NCI-H1417 (cell line): ENCODE measurements at regions not wholly inside any gene's neighbourhood (a gene's known extent, or its start where the extent isn't known, plus 50 kb on each side); places are given as distances from the start of the nearest gene placed in this dataset.

ENCODE experiments used
- DNase-seq, 3 experiments: peaks; one replicate each; lab custom pipeline; 2025; lab: John Stamatoyannopoulos, UW

DNA sequence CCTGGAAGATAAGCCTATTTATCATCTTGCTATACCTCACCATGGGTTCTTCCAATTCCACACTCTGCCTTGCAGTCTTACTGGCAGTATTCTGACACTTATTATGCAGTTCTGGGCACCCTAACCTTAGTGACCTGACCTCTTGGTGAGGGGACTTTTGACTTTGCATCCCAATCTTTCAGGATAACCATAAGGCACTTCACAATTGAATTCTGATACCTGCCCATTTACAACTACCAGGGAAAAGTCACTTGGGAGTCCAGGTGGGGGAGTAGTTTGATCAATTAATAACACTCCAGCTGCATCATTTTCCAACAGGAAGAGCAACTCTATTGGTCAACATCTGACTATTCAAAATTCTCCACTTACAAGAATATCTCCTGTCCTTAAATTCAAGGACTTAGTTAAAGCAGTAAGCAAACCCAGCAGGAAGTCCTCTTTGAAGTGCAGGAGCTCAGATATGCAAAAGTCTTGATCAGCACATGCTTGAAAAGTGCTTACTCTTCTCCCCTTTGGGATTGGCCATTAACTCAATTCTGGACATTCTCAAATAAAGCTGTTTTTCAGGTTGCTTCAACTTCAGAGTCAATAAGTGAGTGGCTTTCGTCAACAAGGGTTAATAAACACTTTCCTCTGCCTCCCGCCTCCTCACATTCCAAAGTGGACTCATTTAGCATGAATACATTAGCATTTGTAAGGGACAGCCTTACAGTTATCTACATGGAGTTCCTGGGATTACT lies 177.4 kb upstream of the NRIP1 start:
- peak in 1 of 3 experiments; percentile 30 for DNase-seq

DNA sequence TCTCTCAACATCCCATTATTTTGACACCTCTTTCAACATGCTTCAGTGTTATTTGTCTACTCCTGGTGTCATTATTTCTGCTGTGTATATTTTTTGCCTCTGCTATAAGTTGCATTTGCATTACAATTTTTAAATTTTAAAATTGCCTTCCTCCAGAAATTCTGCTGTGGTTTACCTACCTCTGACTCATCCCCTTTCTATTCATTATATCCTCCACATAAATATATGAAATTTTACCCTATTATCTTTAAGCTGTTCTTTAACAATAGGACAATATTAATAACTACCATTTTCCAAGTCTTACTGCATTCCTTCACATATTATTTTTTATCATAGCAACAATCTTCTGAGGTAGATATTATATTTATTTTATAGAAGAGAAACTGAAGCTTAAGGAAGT lies 178.1 kb upstream of the NRIP1 start:
- DNase-seq, result no peak

GRCh38 chr21:15243406-15243805 lies 178.6 kb upstream of the NRIP1 start:
- no peak for DNase-seq

- no peak for DNase-seq
These were observed 182.8 kb upstream of the NRIP1 start for GRCh38 chr21:15247613-15248012.

- no peak for DNase-seq
These were observed 184.6 kb upstream of the NRIP1 start for GRCh38 chr21:15249285-15249993.

- no peak for DNase-seq
These were observed 185.6 kb upstream of the NRIP1 start for GRCh38 chr21:15250384-15250783.

GRCh38 chr21:15252431-15252830 lies 187.6 kb upstream of the NRIP1 start:
- no peak for DNase-seq

GRCh38 chr21:15254111-15254510 lies 189.3 kb upstream of the NRIP1 start:
- DNase-seq, result no peak

DNA sequence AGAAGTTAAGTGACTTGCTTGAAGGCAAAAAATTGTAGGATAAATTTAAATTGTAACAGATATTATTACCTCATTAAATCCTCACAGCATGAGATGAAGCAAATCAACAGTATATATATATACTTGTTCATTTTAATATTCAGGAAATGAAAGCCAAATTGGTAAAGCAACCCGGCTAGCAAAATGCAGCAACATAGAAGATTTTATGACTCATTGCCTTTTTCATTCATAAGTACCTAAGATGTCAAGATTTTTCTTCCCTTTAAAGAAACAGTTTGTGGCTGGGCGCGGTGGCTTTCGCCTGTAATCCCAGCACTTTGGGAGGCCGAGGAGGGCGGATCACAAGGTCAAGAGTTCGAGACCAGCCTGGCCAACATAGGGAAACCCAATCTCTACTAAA lies 190.5 kb upstream of the NRIP1 start:
- no peak for DNase-seq

DNA sequence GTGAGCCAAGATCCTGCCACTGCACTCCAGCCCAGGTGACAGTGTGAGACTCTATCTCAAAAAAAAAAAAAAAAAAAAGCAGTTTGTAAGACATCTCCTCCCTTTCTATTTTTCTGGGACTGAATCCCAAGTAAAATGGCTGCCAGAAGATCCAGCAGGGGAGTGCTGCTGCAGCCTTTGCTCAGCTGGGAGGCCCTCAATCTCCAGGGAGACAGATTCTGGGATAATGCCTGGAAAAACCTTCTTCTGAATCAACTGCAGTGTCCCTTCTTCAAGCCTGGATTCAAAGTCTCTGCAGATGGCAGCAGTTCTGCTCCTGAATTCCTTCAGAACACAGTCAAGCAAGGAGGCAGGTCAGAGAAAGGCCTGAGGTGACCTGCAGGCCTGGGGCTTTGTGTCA lies 191.0 kb upstream of the NRIP1 start:
- no peak for DNase-seq

- no peak for DNase-seq
These were observed 192.2 kb upstream of the NRIP1 start for GRCh38 chr21:15256996-15257395.

- no peak for DNase-seq
These were observed 192.8 kb upstream of the NRIP1 start for GRCh38 chr21:15257646-15258045.

DNA sequence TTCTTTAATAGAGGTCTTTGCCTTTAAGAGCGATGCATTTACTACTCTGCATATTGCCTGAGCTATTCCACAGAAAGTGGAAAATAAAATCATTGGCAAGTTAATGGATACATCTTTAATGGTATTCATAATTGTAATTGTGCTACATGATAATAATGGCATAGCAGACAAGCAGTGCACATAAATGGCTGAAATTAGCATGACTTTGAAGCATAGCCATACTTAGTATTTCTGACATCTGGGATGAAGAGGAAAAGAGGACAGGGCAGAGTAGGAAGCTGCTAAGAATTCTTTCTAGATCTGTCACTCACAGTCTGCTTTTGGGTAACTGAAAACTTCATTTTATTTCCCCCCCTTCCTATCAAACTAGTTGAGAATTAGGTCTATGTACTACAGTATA lies 195.0 kb upstream of the NRIP1 start:
- DNase-seq, result no peak

DNA sequence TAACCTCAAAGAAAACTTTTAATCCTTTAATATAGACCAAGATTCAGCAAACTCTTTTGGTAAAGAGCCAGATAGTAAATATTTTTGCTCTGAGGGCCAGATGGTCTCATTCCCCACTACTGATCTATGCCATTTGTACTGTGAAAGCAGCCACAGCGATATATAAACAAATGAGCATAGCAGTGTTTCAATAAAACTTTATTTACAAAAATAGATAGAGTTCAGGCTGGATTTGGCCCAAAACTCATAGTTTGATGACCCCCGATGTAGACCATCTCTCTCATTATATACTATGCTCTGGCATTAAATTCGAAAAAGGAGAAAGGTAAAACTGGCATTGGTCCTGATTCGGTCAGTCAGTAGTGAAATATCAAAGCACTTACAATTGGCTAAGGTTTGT lies 195.8 kb upstream of the NRIP1 start:
- no peak for DNase-seq

- peak in 1 of 3 experiments; percentile 33 for DNase-seq
These were observed 199.4 kb upstream of the NRIP1 start for GRCh38 chr21:15264084-15264665.

DNA sequence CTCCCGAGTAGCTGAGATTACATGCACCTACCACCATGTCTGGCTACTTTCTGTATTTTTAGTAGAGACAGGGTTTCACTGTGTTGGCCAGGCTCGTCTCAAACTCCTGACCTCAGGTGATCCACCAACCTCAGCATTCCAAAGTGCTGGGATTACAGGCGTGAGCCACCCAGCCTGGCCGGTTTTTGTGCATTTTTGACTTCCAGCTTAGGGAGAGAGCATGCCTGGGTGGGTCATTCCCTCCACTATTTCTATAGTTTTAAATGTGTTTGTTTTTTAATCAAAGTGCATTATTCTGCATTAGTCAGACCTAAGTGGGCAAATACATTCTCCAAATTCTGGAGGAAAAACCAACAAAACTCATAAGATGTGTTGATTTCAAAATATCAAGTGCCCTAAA lies 207.4 kb upstream of the NRIP1 start:
- DNase-seq, result no peak

- no peak for DNase-seq
These were observed 207.8 kb upstream of the NRIP1 start for GRCh38 chr21:15272591-15272990.

DNA sequence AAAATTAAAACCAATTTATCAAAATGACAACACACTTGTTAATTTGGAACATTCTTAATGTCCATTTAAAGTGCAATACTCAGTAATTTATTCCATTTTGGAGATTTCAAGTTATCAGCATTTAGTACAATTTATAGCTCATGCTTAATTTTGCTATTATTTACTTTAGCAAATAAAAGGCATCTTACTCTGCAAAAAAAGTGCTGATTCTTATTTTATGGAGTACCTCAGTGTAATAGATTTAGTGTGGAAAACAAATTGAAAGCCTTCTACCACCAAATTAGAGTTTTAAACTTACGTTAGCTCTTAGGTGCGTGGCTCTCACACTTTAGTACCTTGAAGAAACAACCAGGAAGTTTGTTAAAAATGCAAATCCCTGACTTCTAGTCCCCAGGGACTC lies 208.4 kb upstream of the NRIP1 start:
- no peak for DNase-seq

GRCh38 chr21:15274701-15275485 lies 210.1 kb upstream of the NRIP1 start:
- DNase-seq, result no peak

- no peak for DNase-seq
These were observed 210.9 kb upstream of the NRIP1 start for GRCh38 chr21:15275615-15276235.

- DNase-seq, result no peak
These were observed 211.4 kb upstream of the NRIP1 start for GRCh38 chr21:15276243-15276642.

DNA sequence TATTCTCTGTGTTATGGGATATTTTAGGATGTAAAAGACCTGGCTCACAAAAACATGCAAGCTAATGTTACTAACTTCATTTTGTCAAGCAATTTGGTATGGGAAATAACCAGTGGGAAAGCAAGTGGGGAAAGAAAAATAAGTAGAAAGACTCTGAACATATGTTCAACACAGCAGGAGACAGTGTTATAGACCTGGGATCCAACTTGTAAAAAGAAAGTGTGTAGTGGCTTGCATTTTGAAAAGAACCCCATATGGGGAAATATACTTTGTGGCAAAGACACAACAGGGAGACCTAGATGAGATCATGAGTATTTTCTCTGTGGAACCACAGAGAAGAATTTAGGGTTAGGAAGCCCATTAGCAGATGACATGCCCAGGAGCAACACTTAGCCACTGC lies 212.7 kb upstream of the NRIP1 start:
- DNase-seq, result no peak
